GM19468 (cell line): ENCODE measurements at regions not wholly inside any gene's neighbourhood (a gene's known extent, or its start where the extent isn't known, plus 50 kb on each side); places are given as distances from the start of the nearest gene placed in this dataset.

Experiments
- ATAC-seq: cut with Tn5 transposase; IDR thresholded peaks from one replicate; pipeline ENCODE4 v1.9.1; 2021; ENCODE audit warnings: mild to moderate bottlenecking, moderate library complexity, moderate number of reproducible peaks; ENCODE audit not compliant: unreplicated experiment; ENCODE audit errors: extremely low read depth

GRCh38 chr11:116488836-116489389 lies 283.9 kb downstream of the BUD13 start:
- no peak for ATAC-seq

GRCh38 chr11:116485425-116485824 lies 287.4 kb downstream of the BUD13 start:
- ATAC-seq = no peak

GRCh38 chr11:116482716-116483115 lies 290.1 kb downstream of the BUD13 start:
- no peak for ATAC-seq

- ATAC-seq = no peak
Measured at GRCh38 chr11:116481126-116481675, 291.6 kb downstream of the BUD13 start.

- no peak for ATAC-seq
Measured at GRCh38 chr11:116478669-116479668, 293.8 kb downstream of the BUD13 start.

- ATAC-seq = no peak
Measured at GRCh38 chr11:116478205-116478604, 294.6 kb downstream of the BUD13 start.

GRCh38 chr11:116473790-116474346 lies 298.9 kb downstream of the BUD13 start:
- ATAC-seq = no peak

- no peak for ATAC-seq
Measured at GRCh38 chr11:116473206-116473769, 299.5 kb downstream of the BUD13 start.

- ATAC-seq = no peak
Measured at GRCh38 chr11:116472651-116473050, 300.1 kb downstream of the BUD13 start.

GRCh38 chr11:116471608-116472256 lies 301.1 kb downstream of the BUD13 start:
- no peak for ATAC-seq

- ATAC-seq = no peak
Measured at GRCh38 chr11:116468699-116469098, 304.1 kb downstream of the BUD13 start.

GRCh38 chr11:116467823-116468222 lies 305.0 kb downstream of the BUD13 start:
- no peak for ATAC-seq

- no peak for ATAC-seq
Measured at GRCh38 chr11:116466801-116467200, 306.0 kb downstream of the BUD13 start.

GRCh38 chr11:116466191-116466590 lies 306.6 kb downstream of the BUD13 start:
- ATAC-seq = no peak

GRCh38 chr11:116465056-116465455 lies 307.7 kb downstream of the BUD13 start:
- ATAC-seq = no peak

- no peak for ATAC-seq
Measured at GRCh38 chr11:116461789-116462188, 311.0 kb downstream of the BUD13 start.

GRCh38 chr11:116460156-116460920 lies 312.4 kb downstream of the BUD13 start:
- no peak for ATAC-seq

GRCh38 chr11:116459185-116460045 lies 313.4 kb downstream of the BUD13 start:
- ATAC-seq = no peak
